GM23338 (cell line): ENCODE measurements at regions not wholly inside any gene's neighbourhood (a gene's known extent, or its start where the extent isn't known, plus 50 kb on each side); places are given as distances from the start of the nearest gene placed in this dataset.

ENCODE experiments used
- ATAC-seq: fragments of 200-7000 bp; cut with Tn5 transposase; 3 replicates; pipeline ENCODE4 v1.9.1; 2020
- DNase-seq: peaks from one replicate; pipeline ENCODE4 v3.0.0-alpha.2; 2015; ENCODE audit warnings: low spot score
- H2AFZ ChIP-seq: fragments of 200-600 bp; sonication (generic); 2 replicates; pipeline ENCODE4 v1.8.0; 2016; ENCODE audit warnings: antibody characterized with exemption, mild to moderate bottlenecking, moderate library complexity
- H3F3A ChIP-seq: fragments of 200-600 bp; sonication (generic); replicated peaks from 2 replicates; pipeline ENCODE4 v1.8.0; 2017; ENCODE audit warnings: antibody characterized with exemption, mixed run types, low read depth
- H3K27ac ChIP-seq: fragments of 200-600 bp; sonication (generic); 2 replicates; pipeline ENCODE4 v1.6.1; 2016; ENCODE audit warnings: low read depth
- H3K27me3 ChIP-seq: fragments of 200-600 bp; sonication (generic); 2 replicates; pipeline ENCODE4 v1.8.0; 2016; ENCODE audit warnings: mild to moderate bottlenecking, mixed run types, moderate library complexity; ENCODE audit not compliant: insufficient read depth
- H3K36me3 ChIP-seq: fragments of 200-600 bp; sonication (generic); 2 replicates; pipeline ENCODE4 v1.8.0; 2016; ENCODE audit warnings: mild to moderate bottlenecking; ENCODE audit not compliant: insufficient read depth
- H3K4me1 ChIP-seq: fragments of 200-600 bp; sonication (generic); 2 replicates; pipeline ENCODE4 v1.8.0; 2016; ENCODE audit warnings: mild to moderate bottlenecking, moderate library complexity; ENCODE audit not compliant: insufficient read depth
- H3K4me2 ChIP-seq: fragments of 200-600 bp; sonication (generic); 2 replicates; pipeline ENCODE4 v1.7.1; 2017; ENCODE audit warnings: mixed run types
- H3K4me3 ChIP-seq: fragments of 200-600 bp; sonication (generic); 2 replicates; pipeline ENCODE4 v1.6.1; 2016; ENCODE audit warnings: mixed run types
- H3K79me2 ChIP-seq: fragments of 200-600 bp; sonication (generic); replicated peaks from 2 replicates; pipeline ENCODE4 v1.8.0; 2017; ENCODE audit warnings: mild to moderate bottlenecking; ENCODE audit not compliant: insufficient read depth
- H3K9me2 ChIP-seq: fragments of 200-600 bp; sonication (generic); 2 replicates; pipeline ENCODE4 v1.8.0; 2017; ENCODE audit not compliant: insufficient read depth
- H4K20me1 ChIP-seq: fragments of 200-600 bp; sonication (generic); replicated peaks from 2 replicates; pipeline ENCODE4 v1.8.0; 2017; ENCODE audit warnings: mild to moderate bottlenecking; ENCODE audit not compliant: insufficient read depth
- H3K27ac Mint-ChIP-seq: 2 replicates; pipeline ENCODE4 v1.8.0; 2020; ENCODE audit warnings: inconsistent platforms, mild to moderate bottlenecking, moderate library complexity, mixed read lengths
- H3K27me3 Mint-ChIP-seq: 3 replicates; pipeline ENCODE4 v1.8.0; 2022; ENCODE audit warnings: low read depth, mild to moderate bottlenecking, moderate library complexity, mixed read lengths, inconsistent platforms; ENCODE audit not compliant: insufficient read depth, poor library complexity
- H3K36me3 Mint-ChIP-seq: 3 replicates; pipeline ENCODE4 v1.8.0; 2021; ENCODE audit warnings: low read depth, mild to moderate bottlenecking, inconsistent platforms, moderate library complexity, mixed read lengths
- H3K4me1 Mint-ChIP-seq: 3 replicates; pipeline ENCODE4 v1.8.0; 2020; ENCODE audit warnings: mild to moderate bottlenecking, inconsistent platforms, mixed read lengths
- H3K4me3 Mint-ChIP-seq: 3 replicates; pipeline ENCODE4 v1.8.0; 2021; ENCODE audit warnings: moderate library complexity, mild to moderate bottlenecking, inconsistent platforms, mixed read lengths
- H3K9me3 Mint-ChIP-seq: 3 replicates; pipeline ENCODE4 v1.8.0; 2020; ENCODE audit warnings: moderate library complexity, mild to moderate bottlenecking, inconsistent platforms, mixed read lengths
- CREB1 ChIP-seq: fragments of 250-450 bp; sonication (Bioruptor Pico); IDR thresholded peaks from 2 replicates; pipeline ENCODE4 v1.5.0; 2020; ENCODE audit warnings: low read depth, mild to moderate bottlenecking, moderate library complexity
- EZH2phosphoT487 ChIP-seq: fragments of 200-600 bp; sonication (generic); IDR thresholded peaks from one replicate; pipeline ENCODE4 v1.8.1; 2018; ENCODE audit warnings: antibody characterized with exemption; ENCODE audit not compliant: unreplicated experiment
- JUNB ChIP-seq: IDR thresholded peaks from one replicate; pipeline ENCODE4 v1.6.1; 2016; ENCODE audit warnings: antibody characterized with exemption; ENCODE audit not compliant: unreplicated experiment
- STAT1 ChIP-seq: IDR thresholded peaks from one replicate; pipeline ENCODE4 v1.6.1; 2016; ENCODE audit warnings: antibody characterized with exemption; ENCODE audit not compliant: unreplicated experiment
- ZNF114 ChIP-seq: fragments of 250-450 bp; sonication (Bioruptor Pico); IDR thresholded peaks from 2 replicates; pipeline ENCODE4 v1.5.0; 2020; ENCODE audit warnings: mild to moderate bottlenecking, moderate library complexity
- ZNF462 ChIP-seq: fragments of 250-450 bp; sonication (Bioruptor Pico); IDR thresholded peaks from 2 replicates; pipeline ENCODE4 v1.5.0; 2020; ENCODE audit warnings: mild to moderate bottlenecking, moderate library complexity
- TF ChIP-seq, protein P1 (sequence below), 2 experiments: fragments of 200-600 bp in 1 of 2; sonication (generic) in 1 of 2; conservative IDR thresholded peaks; 2 replicates each; pipeline versions ENCODE4 v1.5.1 to v1.6.1; 2016 to 2017; ENCODE audit warnings: antibody characterized with exemption in 2 of 2, low read depth in 2 of 2, mild to moderate bottlenecking in 2 of 2, moderate library complexity in 1 of 2

- Mint-ChIP-seq H3K27me3 (peaks cover 4% of the 10 kb centered on the region), H3K36me3 (peaks cover 22% of the 10 kb centered on the region), H3K4me1 (peaks cover 44% of the 10 kb centered on the region), H3K27ac (peak overlapping the region; percentile 90), H3K9me3 (no peaks in the 10 kb centered on the region), H3K4me3 (no peak overlapping the region; the same call in 2 of the 3 replicates)
- peaks cover 3% of the 10 kb centered on the region; the same call in 1 of the 2 replicates for H3K9me2 ChIP-seq
- ATAC-seq (peak; percentile 77), DNase-seq (peak; percentile 30)
- TF ChIP-seq EZH2phosphoT487 = no peak
- TF ChIP-seq, protein P1, sequence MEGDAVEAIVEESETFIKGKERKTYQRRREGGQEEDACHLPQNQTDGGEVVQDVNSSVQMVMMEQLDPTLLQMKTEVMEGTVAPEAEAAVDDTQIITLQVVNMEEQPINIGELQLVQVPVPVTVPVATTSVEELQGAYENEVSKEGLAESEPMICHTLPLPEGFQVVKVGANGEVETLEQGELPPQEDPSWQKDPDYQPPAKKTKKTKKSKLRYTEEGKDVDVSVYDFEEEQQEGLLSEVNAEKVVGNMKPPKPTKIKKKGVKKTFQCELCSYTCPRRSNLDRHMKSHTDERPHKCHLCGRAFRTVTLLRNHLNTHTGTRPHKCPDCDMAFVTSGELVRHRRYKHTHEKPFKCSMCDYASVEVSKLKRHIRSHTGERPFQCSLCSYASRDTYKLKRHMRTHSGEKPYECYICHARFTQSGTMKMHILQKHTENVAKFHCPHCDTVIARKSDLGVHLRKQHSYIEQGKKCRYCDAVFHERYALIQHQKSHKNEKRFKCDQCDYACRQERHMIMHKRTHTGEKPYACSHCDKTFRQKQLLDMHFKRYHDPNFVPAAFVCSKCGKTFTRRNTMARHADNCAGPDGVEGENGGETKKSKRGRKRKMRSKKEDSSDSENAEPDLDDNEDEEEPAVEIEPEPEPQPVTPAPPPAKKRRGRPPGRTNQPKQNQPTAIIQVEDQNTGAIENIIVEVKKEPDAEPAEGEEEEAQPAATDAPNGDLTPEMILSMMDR (conservative IDR thresholded peaks at IDR 0.05; ENCODE audit: low read depth in 2 of 2) = no peak
- TF ChIP-seq STAT1 = no peak
- no peak for TF ChIP-seq ZNF114 (CRISPR knock-in tag)
- no peak for TF ChIP-seq CREB1 (CRISPR knock-in tag)
- no peak overlapping the region for H3K27ac ChIP-seq
- H3K79me2 ChIP-seq = no peaks in the 10 kb centered on the region
- no peak overlapping the region for H3K4me3 ChIP-seq
- H3K4me1 ChIP-seq = peaks cover 31% of the 10 kb centered on the region
- peak overlapping the region; percentile 15; the same call in 1 of the 2 replicates for H2AFZ ChIP-seq
- no peaks in the 10 kb centered on the region for H4K20me1 ChIP-seq
- no peaks in the 10 kb centered on the region for H3F3A ChIP-seq
- peak overlapping the region; percentile 55 for H3K4me2 ChIP-seq
- no peaks in the 10 kb centered on the region for H3K27me3 ChIP-seq
- H3K36me3 ChIP-seq = no peaks in the 10 kb centered on the region
Observed at GRCh38 chr1:167158111-167158812, 62.4 kb upstream of the POU2F1 start.

DNA sequence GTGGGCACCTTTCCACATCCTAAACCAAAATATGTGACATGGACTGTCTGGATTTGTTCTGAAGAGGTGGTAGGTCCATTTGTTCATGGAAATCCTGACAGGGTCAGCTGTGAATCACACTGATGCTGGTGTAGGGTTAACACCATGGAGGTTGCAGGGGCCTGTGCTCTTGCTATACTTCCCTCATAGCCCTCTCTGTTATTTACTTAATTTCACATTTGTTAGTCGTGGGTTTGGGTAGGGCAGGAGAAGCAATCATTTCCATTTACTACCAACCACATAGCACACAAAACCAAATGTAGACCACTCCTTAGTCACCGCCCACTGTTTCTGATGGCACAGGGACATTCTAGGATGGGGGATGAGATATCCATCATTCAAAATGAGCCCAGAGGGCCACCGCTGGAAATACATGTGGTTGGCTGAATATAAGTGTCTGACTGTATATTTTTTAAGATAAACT, 61.8 kb upstream of the POU2F1 start:
- H3K79me2 ChIP-seq = no peaks in the 10 kb centered on the region
- no peak overlapping the region for H3K27ac ChIP-seq
- peak overlapping the region; percentile 55 for H3K4me2 ChIP-seq
- DNase-seq (no peak), ATAC-seq (no peak)
- no peaks in the 10 kb centered on the region for H4K20me1 ChIP-seq
- Mint-ChIP-seq H3K27me3 (peaks cover 4% of the 10 kb centered on the region), H3K4me1 (peaks cover 49% of the 10 kb centered on the region), H3K27ac (no peak overlapping the region), H3K36me3 (peaks cover 22% of the 10 kb centered on the region), H3K9me3 (no peaks in the 10 kb centered on the region), H3K4me3 (no peak overlapping the region)
- peak overlapping the region; percentile 15; the same call in 1 of the 2 replicates for H2AFZ ChIP-seq
- H3K4me3 ChIP-seq = no peak overlapping the region
- no peak for TF ChIP-seq JUNB
- peaks cover 37% of the 10 kb centered on the region for H3K4me1 ChIP-seq
- no peaks in the 10 kb centered on the region for H3K27me3 ChIP-seq
- H3K36me3 ChIP-seq = no peaks in the 10 kb centered on the region
- peaks cover 3% of the 10 kb centered on the region; the same call in 1 of the 2 replicates for H3K9me2 ChIP-seq
- H3F3A ChIP-seq = no peaks in the 10 kb centered on the region

DNA sequence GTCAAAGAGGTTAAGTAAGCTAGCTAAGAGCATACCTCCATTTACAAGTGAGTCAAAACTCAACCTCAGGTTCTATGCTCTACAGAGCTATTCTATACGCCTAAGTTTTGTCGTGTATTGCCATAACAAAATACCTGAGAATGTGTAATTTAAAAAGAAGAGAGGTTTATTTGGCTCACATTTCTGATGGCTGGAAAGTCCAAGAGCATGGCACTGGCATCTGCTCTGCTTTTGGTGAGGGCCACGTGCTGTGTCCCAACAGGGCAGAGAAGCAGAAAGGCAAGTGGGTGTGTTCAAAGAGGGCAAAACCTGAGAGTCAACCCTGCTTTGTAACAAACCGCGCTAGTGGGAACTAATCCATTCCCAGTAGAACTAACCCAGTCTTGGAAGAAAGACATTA, 60.9 kb upstream of the POU2F1 start:
- H3K27me3 Mint-ChIP-seq = peaks cover 4% of the 10 kb centered on the region
- H3K4me1 Mint-ChIP-seq = peaks cover 59% of the 10 kb centered on the region
- no peak for TF ChIP-seq ZNF462 (CRISPR knock-in tag)

More for the DNA sequence above, 60.9 kb upstream of the POU2F1 start:
- Histone ChIP-seq H3K4me2 (no peak overlapping the region), H3K79me2 (no peaks in the 10 kb centered on the region), H3K4me3 (no peak overlapping the region), H2AFZ (no peak overlapping the region), H3F3A (no peaks in the 10 kb centered on the region), H3K4me1 (peaks cover 44% of the 10 kb centered on the region), H3K27ac (no peak overlapping the region), H3K27me3 (no peaks in the 10 kb centered on the region), H3K36me3 (no peaks in the 10 kb centered on the region), H3K9me2 (peaks cover 3% of the 10 kb centered on the region; the same call in 1 of the 2 replicates), H4K20me1 (no peaks in the 10 kb centered on the region)
- H3K9me3 Mint-ChIP-seq = no peaks in the 10 kb centered on the region
- peaks cover 22% of the 10 kb centered on the region for H3K36me3 Mint-ChIP-seq
- ATAC-seq (no peak), DNase-seq (no peak)
- H3K4me3 Mint-ChIP-seq = no peak overlapping the region
- H3K27ac Mint-ChIP-seq = no peak overlapping the region
